A549 (cell line): ENCODE measurements at regions not wholly inside any gene's neighbourhood (a gene's known extent, or its start where the extent isn't known, plus 50 kb on each side); places are given as distances from the start of the nearest gene placed in this dataset.

Experiments
- ATAC-seq, 2 experiments: fragments of 200-7000 bp in 1 of 2; fragments of >200 bp in 1 of 2; cut with Nextera tagmentation in 1 of 2; cut with Tn5 transposase in 1 of 2; 3 replicates each; pipeline versions ENCODE4 v1.8.0 to v1.9.1; 2018 to 2020; ENCODE audit warnings: mild to moderate bottlenecking in 1 of 2, moderate library complexity in 1 of 2
- CTCF ChIA-PET: fragments of 300-600 bp; sonication (Branson Sonifier 250); formaldehyde crosslinking; extraction: SDS; loops from one replicate; lab custom pipeline; 2021; ENCODE audit warnings: antibody characterized with exemption, inconsistent platforms; lab: Yijun Ruan, JAX
- POLR2A ChIA-PET: fragments of 350-600 bp; formaldehyde crosslinking; extraction: SDS; loops from one replicate; lab custom pipeline; 2021; ENCODE audit warnings: antibody characterized with exemption, inconsistent platforms; lab: Yijun Ruan, JAX
- DNase-seq, 2 experiments: peaks; one replicate each; pipeline versions ENCODE4 v3.0.0 to v3.0.0-alpha.2; 2011 to 2016; ENCODE audit warnings: low read depth in 1 of 2, low spot score in 1 of 2
- FAIRE-seq: peaks from 2 replicates; lab custom pipeline; 2011; peaks lifted over from hg19 to GRCh38; lab: Jason Lieb, UNC
- H3K27ac ChIP-seq, 2 experiments: fragments of >200 bp; sonication (Bioruptor Twin); formaldehyde crosslinking; 3 replicates each; pipeline ENCODE4 v1.5.1; 2016 to 2017
- H3K4me1 ChIP-seq: fragments of >200 bp; sonication (Bioruptor Twin); formaldehyde crosslinking; 3 replicates; pipeline ENCODE4 v1.6.1; 2016
- H3K4me2 ChIP-seq: fragments of >200 bp; sonication (Bioruptor Twin); formaldehyde crosslinking; 3 replicates; pipeline ENCODE4 v1.6.1; 2016
- H3K4me3 ChIP-seq: fragments of >200 bp; sonication (Bioruptor Twin); formaldehyde crosslinking; 3 replicates; pipeline ENCODE4 v1.5.1; 2016
- H3K9me3 ChIP-seq: fragments of >200 bp; sonication (Bioruptor Twin); formaldehyde crosslinking; 3 replicates; pipeline ENCODE4 v1.6.1; 2016
- BHLHE40 ChIP-seq: IDR thresholded peaks from 2 replicates; pipeline ENCODE4 v1.6.1; 2012; ENCODE audit warnings: low read depth, low read length, inconsistent platforms
- CBX2 ChIP-seq: fragments of 200-600 bp; sonication (generic); IDR thresholded peaks from 2 replicates; pipeline ENCODE4 v1.6.1; 2016; ENCODE audit warnings: low read depth, mild to moderate bottlenecking, borderline replicate concordance
- CBX8 ChIP-seq: fragments of 200-600 bp; sonication (generic); IDR thresholded peaks from 2 replicates; pipeline ENCODE4 v1.6.1; 2016
- CEBPB ChIP-seq, 2 experiments: fragments of >200 bp in 1 of 2; sonication (Bioruptor Twin) in 1 of 2; formaldehyde crosslinking in 1 of 2; IDR thresholded peaks; 2 replicates each; pipeline ENCODE4 v1.6.1; 2012 to 2016
- CHD2 ChIP-seq: fragments of 150-350 bp; IDR thresholded peaks from 2 replicates; pipeline ENCODE4 v1.6.1; 2014; ENCODE audit warnings: low read length; ENCODE audit not compliant: partially characterized antibody
- CHD4 ChIP-seq: fragments of 200-600 bp; sonication (generic); IDR thresholded peaks from 2 replicates; pipeline ENCODE4 v1.6.1; 2016; ENCODE audit warnings: antibody characterized with exemption, mild to moderate bottlenecking, borderline replicate concordance
- FOSB ChIP-seq: fragments of 250-450 bp; sonication (Bioruptor Pico); IDR thresholded peaks from 2 replicates; pipeline ENCODE4 v1.5.0; 2020; ENCODE audit warnings: mild to moderate bottlenecking, moderate library complexity
- FOSL2 ChIP-seq, 2 experiments: fragments of 450-650 bp in 1 of 2; fragments of >200 bp in 1 of 2; sonication (Bioruptor Twin) in 1 of 2; formaldehyde crosslinking; IDR thresholded peaks; 2 replicates each; pipeline versions ENCODE4 v1.5.0 to v1.6.1; 2016 to 2020; ENCODE audit warnings: mild to moderate bottlenecking in 1 of 2, moderate library complexity in 1 of 2
- FOXS1 ChIP-seq: fragments of 250-450 bp; sonication (Bioruptor Pico); IDR thresholded peaks from 2 replicates; pipeline ENCODE4 v1.5.0; 2020; ENCODE audit warnings: mild to moderate bottlenecking, moderate library complexity
- HEYL ChIP-seq: fragments of 250-450 bp; sonication (Bioruptor Pico); IDR thresholded peaks from 2 replicates; pipeline ENCODE4 v1.8.0; 2021; ENCODE audit warnings: mild to moderate bottlenecking, moderate library complexity
- HOXB13 ChIP-seq: fragments of 250-450 bp; sonication (Bioruptor Pico); IDR thresholded peaks from 2 replicates; pipeline ENCODE4 v1.5.0; 2020; ENCODE audit warnings: low read depth, mild to moderate bottlenecking, moderate library complexity
- JUN ChIP-seq, 2 experiments: fragments of >200 bp; sonication (Bioruptor Twin); formaldehyde crosslinking; IDR thresholded peaks; 2 replicates in 1 of 2; 3 replicates in 1 of 2; pipeline ENCODE4 v1.6.1; 2016 to 2017
- KDM5A ChIP-seq: fragments of 200-600 bp; sonication (generic); IDR thresholded peaks from 2 replicates; pipeline ENCODE4 v1.6.1; 2016; ENCODE audit warnings: antibody characterized with exemption, mild to moderate bottlenecking
- PHF8 ChIP-seq: fragments of 200-600 bp; sonication (generic); IDR thresholded peaks from 2 replicates; pipeline ENCODE4 v1.6.1; 2016; ENCODE audit warnings: low read depth, mild to moderate bottlenecking, antibody characterized with exemption, moderate library complexity, borderline replicate concordance
- POLR2AphosphoS2 ChIP-seq: conservative IDR thresholded peaks from 2 replicates; pipeline ENCODE4 v1.6.1; 2012; ENCODE audit warnings: low read length, improper control_type of control experiment, inconsistent platforms
- RAD21 ChIP-seq, 2 experiments: fragments of >200 bp in 1 of 2; sonication (Bioruptor Twin) in 1 of 2; formaldehyde crosslinking in 1 of 2; IDR thresholded peaks in 1 of 2; conservative IDR thresholded peaks in 1 of 2; 2 replicates in 1 of 2; 3 replicates in 1 of 2; pipeline ENCODE4 v1.6.1; 2012 to 2018; ENCODE audit warnings: inconsistent platforms in 1 of 2
- RCOR1 ChIP-seq: fragments of 150-350 bp; IDR thresholded peaks from 2 replicates; pipeline ENCODE4 v1.6.1; 2014; ENCODE audit warnings: antibody characterized with exemption, low read length, low read depth
- RFX5 ChIP-seq: fragments of 450-650 bp; IDR thresholded peaks from 2 replicates; pipeline ENCODE4 v1.7.1; 2014; ENCODE audit warnings: antibody characterized with exemption, mild to moderate bottlenecking, moderate library complexity
- SMC3 ChIP-seq: fragments of >200 bp; sonication (Bioruptor Twin); formaldehyde crosslinking; IDR thresholded peaks from 3 replicates; pipeline ENCODE4 v1.6.1; 2018; ENCODE audit warnings: inconsistent platforms
- ZC3H11A ChIP-seq: fragments of 450-650 bp; IDR thresholded peaks from 2 replicates; pipeline ENCODE4 v1.6.1; 2014; ENCODE audit warnings: antibody characterized with exemption, mild to moderate bottlenecking
- ZNF302 ChIP-seq: fragments of 250-450 bp; sonication (Bioruptor Pico); IDR thresholded peaks from 2 replicates; pipeline ENCODE4 v1.9.0; 2021; ENCODE audit warnings: inconsistent platforms, mild to moderate bottlenecking, moderate library complexity
- ZSCAN20 ChIP-seq: fragments of 250-450 bp; sonication (Bioruptor Pico); IDR thresholded peaks from 2 replicates; pipeline ENCODE4 v1.8.0; 2022; ENCODE audit warnings: mild to moderate bottlenecking, moderate library complexity
- WGBS: methylation state at CpG from one replicate; pipeline ENCODE4 v1.1.6; 2017; ENCODE audit errors: missing lambda C conversion rate; 5-methylcytosine and 5-hydroxymethylcytosine counted together
- TF ChIP-seq, protein P1 (sequence below): fragments of >200 bp; sonication (Bioruptor Twin); formaldehyde crosslinking; IDR thresholded peaks from 3 replicates; pipeline ENCODE4 v1.5.1; 2016
- TF ChIP-seq, protein P2 (sequence below): fragments of 250-450 bp; sonication (Bioruptor Pico); IDR thresholded peaks from 2 replicates; pipeline ENCODE4 v1.5.0; 2021; ENCODE audit warnings: mild to moderate bottlenecking, moderate library complexity, borderline replicate concordance
- TF ChIP-seq, protein P3 (sequence below): fragments of 150-350 bp; IDR thresholded peaks from 2 replicates; pipeline ENCODE4 v1.6.1; 2014; ENCODE audit warnings: low read depth, mild to moderate bottlenecking, low read length

DNA sequence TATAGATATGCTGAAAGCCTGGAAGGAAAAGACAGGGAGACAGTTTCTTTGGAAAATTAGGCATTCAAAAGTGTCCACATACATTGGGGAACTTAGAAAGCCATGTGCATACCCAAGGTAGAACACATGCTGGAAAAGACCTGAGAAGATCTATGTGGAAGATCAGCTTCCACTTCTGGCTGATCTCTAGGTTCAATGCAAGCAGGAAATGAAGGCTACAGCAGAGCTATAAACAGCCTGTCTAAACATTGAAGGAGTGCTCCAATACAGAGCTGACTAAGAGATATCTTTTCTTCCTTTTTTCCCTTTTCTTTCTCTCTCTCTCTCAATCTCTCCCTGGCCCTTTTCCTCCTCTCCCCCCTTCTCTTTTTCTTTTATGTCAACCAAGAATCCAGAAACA is 73.6 kb upstream of the TCF12 start:
- ATAC-seq, result 0 out of 6 replicates have a peak, but pooled peaks of 1 of the 2 experiments have one; percentile 34
- no peak overlapping the region for H3K27ac ChIP-seq
- ChIA-PET CTCF (interaction anchor here (0.9 kb wide), 1 partner anchor 30 kb away, joined by 3 read pairs; no protein-coding TSS in a partner anchor), POLR2A (no interaction called here)
- TF ChIP-seq, protein P1, sequence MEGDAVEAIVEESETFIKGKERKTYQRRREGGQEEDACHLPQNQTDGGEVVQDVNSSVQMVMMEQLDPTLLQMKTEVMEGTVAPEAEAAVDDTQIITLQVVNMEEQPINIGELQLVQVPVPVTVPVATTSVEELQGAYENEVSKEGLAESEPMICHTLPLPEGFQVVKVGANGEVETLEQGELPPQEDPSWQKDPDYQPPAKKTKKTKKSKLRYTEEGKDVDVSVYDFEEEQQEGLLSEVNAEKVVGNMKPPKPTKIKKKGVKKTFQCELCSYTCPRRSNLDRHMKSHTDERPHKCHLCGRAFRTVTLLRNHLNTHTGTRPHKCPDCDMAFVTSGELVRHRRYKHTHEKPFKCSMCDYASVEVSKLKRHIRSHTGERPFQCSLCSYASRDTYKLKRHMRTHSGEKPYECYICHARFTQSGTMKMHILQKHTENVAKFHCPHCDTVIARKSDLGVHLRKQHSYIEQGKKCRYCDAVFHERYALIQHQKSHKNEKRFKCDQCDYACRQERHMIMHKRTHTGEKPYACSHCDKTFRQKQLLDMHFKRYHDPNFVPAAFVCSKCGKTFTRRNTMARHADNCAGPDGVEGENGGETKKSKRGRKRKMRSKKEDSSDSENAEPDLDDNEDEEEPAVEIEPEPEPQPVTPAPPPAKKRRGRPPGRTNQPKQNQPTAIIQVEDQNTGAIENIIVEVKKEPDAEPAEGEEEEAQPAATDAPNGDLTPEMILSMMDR, result no peak
- TF ChIP-seq, protein P2, sequence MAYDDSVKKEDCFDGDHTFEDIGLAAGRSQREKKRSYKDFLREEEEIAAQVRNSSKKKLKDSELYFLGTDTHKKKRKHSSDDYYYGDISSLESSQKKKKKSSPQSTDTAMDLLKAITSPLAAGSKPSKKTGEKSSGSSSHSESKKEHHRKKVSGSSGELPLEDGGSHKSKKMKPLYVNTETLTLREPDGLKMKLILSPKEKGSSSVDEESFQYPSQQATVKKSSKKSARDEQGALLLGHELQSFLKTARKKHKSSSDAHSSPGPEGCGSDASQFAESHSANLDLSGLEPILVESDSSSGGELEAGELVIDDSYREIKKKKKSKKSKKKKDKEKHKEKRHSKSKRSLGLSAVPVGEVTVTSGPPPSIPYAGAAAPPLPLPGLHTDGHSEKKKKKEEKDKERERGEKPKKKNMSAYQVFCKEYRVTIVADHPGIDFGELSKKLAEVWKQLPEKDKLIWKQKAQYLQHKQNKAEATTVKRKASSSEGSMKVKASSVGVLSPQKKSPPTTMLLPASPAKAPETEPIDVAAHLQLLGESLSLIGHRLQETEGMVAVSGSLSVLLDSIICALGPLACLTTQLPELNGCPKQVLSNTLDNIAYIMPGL (CRISPR knock-in tag), result no peak
- TF ChIP-seq POLR2AphosphoS2, result no peak
- no peak for TF ChIP-seq CBX2
- TF ChIP-seq CEBPB (IDR thresholded peaks at IDR 0.05), result no peak
- no peak for TF ChIP-seq ZNF302 (CRISPR knock-in tag)
- no peak for TF ChIP-seq ZC3H11A
- no peak for TF ChIP-seq SMC3
- no peak for TF ChIP-seq CHD4
- TF ChIP-seq HEYL, result no peak
- no peak for TF ChIP-seq HOXB13 (CRISPR knock-in tag)
- TF ChIP-seq RCOR1, result no peak
- TF ChIP-seq FOXS1 (CRISPR knock-in tag), result no peak
- TF ChIP-seq, protein P3, sequence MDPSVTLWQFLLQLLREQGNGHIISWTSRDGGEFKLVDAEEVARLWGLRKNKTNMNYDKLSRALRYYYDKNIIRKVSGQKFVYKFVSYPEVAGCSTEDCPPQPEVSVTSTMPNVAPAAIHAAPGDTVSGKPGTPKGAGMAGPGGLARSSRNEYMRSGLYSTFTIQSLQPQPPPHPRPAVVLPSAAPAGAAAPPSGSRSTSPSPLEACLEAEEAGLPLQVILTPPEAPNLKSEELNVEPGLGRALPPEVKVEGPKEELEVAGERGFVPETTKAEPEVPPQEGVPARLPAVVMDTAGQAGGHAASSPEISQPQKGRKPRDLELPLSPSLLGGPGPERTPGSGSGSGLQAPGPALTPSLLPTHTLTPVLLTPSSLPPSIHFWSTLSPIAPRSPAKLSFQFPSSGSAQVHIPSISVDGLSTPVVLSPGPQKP, result no peak
- TF ChIP-seq PHF8, result no peak
- no peaks in the 10 kb centered on the region for H3K9me3 ChIP-seq
- no peak overlapping the region for H3K4me2 ChIP-seq
- no peak for DNase-seq
- FAIRE-seq, result no peak
- no peak overlapping the region for H3K4me3 ChIP-seq
- no peaks in the 10 kb centered on the region for H3K4me1 ChIP-seq

DNA sequence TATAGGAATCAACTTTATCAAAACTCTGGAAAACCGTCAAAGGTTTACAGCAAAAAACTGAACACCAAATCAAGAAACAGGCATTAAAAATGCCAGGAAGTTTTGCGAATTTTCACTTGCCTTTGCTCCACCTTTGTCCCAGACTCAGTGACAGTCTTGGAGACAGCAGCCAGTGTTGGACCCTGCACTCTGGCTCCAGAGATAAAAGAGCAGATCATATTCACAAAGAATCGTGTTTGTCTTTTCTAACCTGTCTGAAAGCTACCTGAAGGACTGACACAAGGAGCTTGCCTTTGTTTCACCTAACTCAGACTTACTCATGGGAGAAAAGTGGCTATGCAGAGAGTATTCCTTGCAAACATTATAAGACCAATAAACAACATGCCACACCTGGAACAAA is 74.0 kb upstream of the TCF12 start:
- POLR2A ChIA-PET, result interaction anchor here (0.6 kb wide), 1 partner anchor 80 kb away, joined by 3 read pairs; no protein-coding TSS in a partner anchor
- peak; percentile 84 for FAIRE-seq

More for the DNA sequence above, 74.0 kb upstream of the TCF12 start:
- H3K4me2 ChIP-seq, result no peak overlapping the region
- H3K4me3 ChIP-seq, result no peak overlapping the region
- H3K9me3 ChIP-seq, result no peaks in the 10 kb centered on the region
- H3K27ac ChIP-seq, result no peak overlapping the region
- no peak for ATAC-seq
- no peak for DNase-seq
- CTCF ChIA-PET, result interaction anchor here (0.9 kb wide), 1 partner anchor 30 kb away, joined by 3 read pairs; no protein-coding TSS in a partner anchor
- H3K4me1 ChIP-seq, result no peaks in the 10 kb centered on the region
- no peak for TF ChIP-seq KDM5A
- TF ChIP-seq CBX8, result no peak
- no peak for TF ChIP-seq ZSCAN20 (CRISPR knock-in tag)
- TF ChIP-seq RAD21 (conservative IDR thresholded peaks at IDR 0.05 in 1 of 2, IDR thresholded peaks at IDR 0.05 in 1 of 2), result no peak
- TF ChIP-seq RFX5, result no peak
- TF ChIP-seq FOXS1 (CRISPR knock-in tag), result no peak
- no peak for TF ChIP-seq JUN (IDR thresholded peaks at IDR 0.05)
- no peak for TF ChIP-seq HOXB13 (CRISPR knock-in tag)
- TF ChIP-seq, protein P2 (CRISPR knock-in tag), result no peak
- TF ChIP-seq RCOR1, result no peak
- TF ChIP-seq FOSL2 (IDR thresholded peaks at IDR 0.05), result no peak
- TF ChIP-seq FOSL2 (CRISPR knock-in tag; IDR thresholded peaks at IDR 0.05), result no peak
- TF ChIP-seq BHLHE40, result no peak
- TF ChIP-seq CHD2, result no peak
- no peak for TF ChIP-seq HEYL
- TF ChIP-seq FOSB (CRISPR knock-in tag), result no peak
- TF ChIP-seq, all 56 proteins: peak for 0
- 76% methylated on average over 3 of the region's 3 CpGs for WGBS
